Hepatocyte (in vitro differentiated cells): ENCODE measurements at regions not wholly inside any gene's neighbourhood (a gene's known extent, or its start where the extent isn't known, plus 50 kb on each side); places are given as distances from the start of the nearest gene placed in this dataset.
A peak's percentile ranks its signal among the peaks of the same experiment; 100 is the strongest.

Experiments
- DNase-seq: peaks from one replicate; pipeline ENCODE4 v3.0.0-alpha.2; 2016; ENCODE audit warnings: low spot score
- H2AFZ ChIP-seq: fragments of 200-600 bp; sonication (generic); 2 replicates; pipeline ENCODE4 v1.6.0; 2016; ENCODE audit warnings: antibody characterized with exemption, mild to moderate bottlenecking
- H3K27ac ChIP-seq: fragments of 200-600 bp; sonication (generic); 2 replicates; pipeline ENCODE4 v1.5.1; 2016; ENCODE audit warnings: mild to moderate bottlenecking
- H3K27me3 ChIP-seq: fragments of 200-600 bp; sonication (generic); 2 replicates; pipeline ENCODE4 v1.6.1; 2016
- H3K36me3 ChIP-seq: fragments of 200-600 bp; sonication (generic); replicated peaks from 2 replicates; pipeline ENCODE4 v1.5.1; 2016; ENCODE audit warnings: low read depth; ENCODE audit not compliant: insufficient read depth
- H3K4me1 ChIP-seq: fragments of 200-600 bp; sonication (generic); 2 replicates; pipeline ENCODE4 v1.5.1; 2016; ENCODE audit warnings: mild to moderate bottlenecking, moderate library complexity; ENCODE audit not compliant: insufficient read depth
- H3K4me2 ChIP-seq: fragments of 200-600 bp; sonication (generic); 2 replicates; pipeline ENCODE4 v1.6.0; 2016
- H3K4me3 ChIP-seq: fragments of 200-600 bp; sonication (generic); 2 replicates; pipeline ENCODE4 v1.5.1; 2016; ENCODE audit warnings: mild to moderate bottlenecking
- H3K79me2 ChIP-seq: fragments of 200-600 bp; sonication (generic); 2 replicates; pipeline ENCODE4 v1.6.0; 2017; ENCODE audit warnings: mild to moderate bottlenecking
- H3K9me2 ChIP-seq: fragments of 200-600 bp; sonication (generic); replicated peaks from 2 replicates; pipeline ENCODE4 v1.6.0; 2017; ENCODE audit warnings: mild to moderate bottlenecking; ENCODE audit not compliant: insufficient read depth
- H3K9me3 ChIP-seq: fragments of 200-600 bp; sonication (generic); 2 replicates; pipeline ENCODE4 v1.5.1; 2016; ENCODE audit warnings: low read depth, mild to moderate bottlenecking
- H4K20me1 ChIP-seq: fragments of 200-600 bp; sonication (generic); 2 replicates; pipeline ENCODE4 v1.6.0; 2016; ENCODE audit warnings: mild to moderate bottlenecking; ENCODE audit not compliant: insufficient read depth, poor library complexity, severe bottlenecking
- CTCF ChIP-seq: fragments of 200-600 bp; sonication (generic); IDR thresholded peaks from 2 replicates; pipeline ENCODE4 v1.5.1; 2016; ENCODE audit warnings: antibody characterized with exemption, mild to moderate bottlenecking; ENCODE audit not compliant: poor library complexity
- EZH2 ChIP-seq: fragments of 200-600 bp; sonication (generic); IDR thresholded peaks from 2 replicates; pipeline ENCODE4 v1.6.1; 2016; ENCODE audit warnings: antibody characterized with exemption, mild to moderate bottlenecking, borderline replicate concordance
- EZH2phosphoT487 ChIP-seq: fragments of 200-600 bp; sonication (generic); IDR thresholded peaks from one replicate; pipeline ENCODE4 v1.6.1; 2018; ENCODE audit warnings: antibody characterized with exemption, mild to moderate bottlenecking, low read depth, moderate library complexity; ENCODE audit not compliant: unreplicated experiment, severe bottlenecking
- whole genome bisulfite sequencing: methylation state at CpG from one replicate; pipeline ENCODE4 v1.1.6; 2016; ENCODE audit warnings: low lambda C conversion rate; ENCODE audit errors: missing lambda C conversion rate; 5-methylcytosine and 5-hydroxymethylcytosine counted together

DNA sequence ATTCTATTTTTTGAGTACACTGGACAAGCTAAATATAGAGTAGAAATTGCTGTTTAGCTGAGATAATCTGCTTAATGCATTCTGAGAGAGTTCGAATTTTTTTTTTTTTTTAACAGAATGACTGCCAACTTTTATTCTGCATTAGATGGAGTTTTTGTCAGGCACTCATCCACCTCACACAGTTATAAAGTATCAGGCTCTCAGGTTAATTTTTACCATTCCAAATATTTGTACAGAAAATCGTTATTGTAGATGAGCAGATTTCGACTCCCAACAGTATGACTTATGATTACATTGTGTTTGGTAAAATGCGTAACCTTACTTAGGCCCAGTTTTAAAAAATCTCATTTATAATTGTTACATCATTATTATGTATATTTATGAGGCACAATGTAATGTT is 1731.0 kb downstream of the GRIK2 start:
- Histone ChIP-seq H3K4me3 (no peak overlapping the region), H3K4me1 (no peaks in the 10 kb centered on the region), H4K20me1 (no peaks in the 10 kb centered on the region), H2AFZ (no peak overlapping the region), H3K9me2 (no peaks in the 10 kb centered on the region), H3K4me2 (no peak overlapping the region), H3K79me2 (no peaks in the 10 kb centered on the region), H3K27ac (no peak overlapping the region), H3K36me3 (no peaks in the 10 kb centered on the region), H3K9me3 (no peaks in the 10 kb centered on the region), H3K27me3 (no peaks in the 10 kb centered on the region)
- TF ChIP-seq EZH2phosphoT487 (no peak), CTCF (no peak), EZH2 (no peak)
- DNase-seq: no peak
- 92% methylated on average over 4 of the region's 4 CpGs for WGBS

DNA sequence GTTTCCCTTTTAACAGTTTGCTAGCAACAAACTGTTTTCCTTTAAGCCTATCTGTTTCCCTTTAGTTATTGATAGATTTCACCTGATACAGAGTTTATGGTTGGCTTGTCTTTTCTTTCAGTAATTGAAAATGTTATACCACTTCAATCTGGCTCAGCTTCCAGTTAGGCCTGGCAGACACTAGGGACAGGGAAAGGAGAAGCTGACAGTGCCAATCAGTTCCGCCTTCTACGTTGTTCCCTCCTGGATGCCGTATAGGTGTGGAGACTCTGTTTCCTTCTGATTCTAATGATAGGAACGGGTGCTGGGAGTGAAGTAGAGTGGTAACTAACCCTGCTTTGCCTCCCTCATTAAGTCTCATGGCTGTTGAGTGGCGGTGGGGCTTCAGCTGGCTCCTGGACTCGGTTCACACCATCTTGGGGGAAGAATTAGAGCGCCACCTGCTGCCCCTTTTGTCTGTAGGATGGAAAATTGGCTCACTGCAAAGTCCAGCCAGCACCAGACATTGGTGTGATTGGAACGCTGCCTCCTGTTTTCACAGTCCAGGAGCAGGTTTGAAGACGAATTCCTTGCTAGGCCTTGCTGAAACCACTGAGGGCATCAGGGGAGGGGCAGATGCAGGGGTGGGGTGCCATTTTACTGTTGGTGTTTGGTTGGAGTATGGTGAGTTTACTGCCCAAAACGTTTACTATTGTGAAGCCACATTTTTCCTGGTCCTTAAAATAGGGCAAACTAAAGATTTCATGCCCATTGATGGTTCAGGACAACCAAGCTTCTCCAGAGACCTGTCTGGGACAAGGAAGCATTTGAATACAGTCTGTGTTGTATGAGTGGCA is 1729.5 kb downstream of the GRIK2 start:
- Histone ChIP-seq H3K4me1 (no peaks in the 10 kb centered on the region), H3K4me2 (no peak overlapping the region), H3K9me3 (no peaks in the 10 kb centered on the region), H2AFZ (no peak overlapping the region), H4K20me1 (no peaks in the 10 kb centered on the region), H3K27ac (no peak overlapping the region), H3K27me3 (no peaks in the 10 kb centered on the region), H3K79me2 (no peaks in the 10 kb centered on the region), H3K4me3 (no peak overlapping the region), H3K9me2 (no peaks in the 10 kb centered on the region), H3K36me3 (no peaks in the 10 kb centered on the region)
- TF ChIP-seq EZH2 (no peak), EZH2phosphoT487 (no peak), CTCF (peak; percentile 59)
- peak; percentile 86 for DNase-seq
- 35% methylated on average over 10 of the region's 10 CpGs for WGBS

DNA sequence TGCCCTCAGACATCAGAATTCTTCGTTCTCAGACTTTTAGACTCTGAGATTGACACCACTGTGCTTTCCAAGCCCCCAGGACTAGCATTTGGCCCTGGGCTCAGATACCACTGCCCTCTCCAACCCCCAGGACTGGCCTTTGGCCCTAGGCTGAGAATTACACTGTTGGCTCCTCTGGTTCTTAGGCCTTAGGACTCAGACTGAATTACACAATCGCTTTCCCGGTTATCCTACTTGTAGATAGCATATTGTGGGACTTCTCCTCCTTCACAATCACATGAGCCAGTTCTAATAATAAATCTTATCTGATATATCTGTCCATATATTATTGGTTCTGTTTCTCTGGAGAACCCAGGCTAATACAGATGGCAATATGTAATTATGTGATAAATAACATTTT is 1725.5 kb downstream of the GRIK2 start:
- H3K4me3 ChIP-seq: no peak overlapping the region
- no peaks in the 10 kb centered on the region for H3K36me3 ChIP-seq
- H2AFZ ChIP-seq: no peak overlapping the region
- H3K9me3 ChIP-seq: no peaks in the 10 kb centered on the region
- no peak for DNase-seq
- no peaks in the 10 kb centered on the region for H3K4me1 ChIP-seq
- no peaks in the 10 kb centered on the region for H3K9me2 ChIP-seq
- H3K27ac ChIP-seq: no peak overlapping the region
- no peaks in the 10 kb centered on the region for H3K79me2 ChIP-seq
- H3K27me3 ChIP-seq: no peaks in the 10 kb centered on the region
- no peak overlapping the region for H3K4me2 ChIP-seq
- no peak for TF ChIP-seq EZH2
- no peak for TF ChIP-seq EZH2phosphoT487
- TF ChIP-seq CTCF: no peak
- WGBS: 76% methylated on average over 3 of the region's 3 CpGs
- no peaks in the 10 kb centered on the region for H4K20me1 ChIP-seq
